HG03039 (cell line): ENCODE measurements at regions not wholly inside any gene's neighbourhood (a gene's known extent, or its start where the extent isn't known, plus 50 kb on each side); places are given as distances from the start of the nearest gene placed in this dataset.

Source experiments
- ATAC-seq: cut with Tn5 transposase; IDR thresholded peaks from one replicate; pipeline ENCODE4 v1.9.1; 2021; ENCODE audit warnings: mild to moderate bottlenecking, moderate library complexity; ENCODE audit not compliant: unreplicated experiment

GRCh38 chr5:146940295-146940694 is 61.7 kb upstream of the PPP2R2B start:
- no peak for ATAC-seq

DNA sequence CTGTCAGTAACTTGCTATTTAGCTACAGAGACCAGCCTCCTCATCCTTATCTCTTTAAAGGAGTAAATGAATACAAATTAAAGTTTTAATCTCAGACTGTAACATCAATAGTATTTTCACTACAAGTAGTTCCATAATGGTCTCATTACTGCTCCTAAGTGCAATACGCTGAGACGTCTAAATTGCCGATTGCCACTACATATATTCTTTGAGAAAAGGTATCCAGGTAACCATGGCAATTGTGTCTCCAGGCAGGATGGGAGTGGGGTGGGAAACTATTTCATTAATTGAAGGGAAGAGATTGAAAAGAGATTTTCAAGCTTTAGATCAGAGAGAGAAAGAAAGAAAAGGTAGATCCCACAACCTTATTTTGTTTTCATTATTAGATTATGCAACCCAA is 65.5 kb upstream of the PPP2R2B start:
- no peak for ATAC-seq

DNA sequence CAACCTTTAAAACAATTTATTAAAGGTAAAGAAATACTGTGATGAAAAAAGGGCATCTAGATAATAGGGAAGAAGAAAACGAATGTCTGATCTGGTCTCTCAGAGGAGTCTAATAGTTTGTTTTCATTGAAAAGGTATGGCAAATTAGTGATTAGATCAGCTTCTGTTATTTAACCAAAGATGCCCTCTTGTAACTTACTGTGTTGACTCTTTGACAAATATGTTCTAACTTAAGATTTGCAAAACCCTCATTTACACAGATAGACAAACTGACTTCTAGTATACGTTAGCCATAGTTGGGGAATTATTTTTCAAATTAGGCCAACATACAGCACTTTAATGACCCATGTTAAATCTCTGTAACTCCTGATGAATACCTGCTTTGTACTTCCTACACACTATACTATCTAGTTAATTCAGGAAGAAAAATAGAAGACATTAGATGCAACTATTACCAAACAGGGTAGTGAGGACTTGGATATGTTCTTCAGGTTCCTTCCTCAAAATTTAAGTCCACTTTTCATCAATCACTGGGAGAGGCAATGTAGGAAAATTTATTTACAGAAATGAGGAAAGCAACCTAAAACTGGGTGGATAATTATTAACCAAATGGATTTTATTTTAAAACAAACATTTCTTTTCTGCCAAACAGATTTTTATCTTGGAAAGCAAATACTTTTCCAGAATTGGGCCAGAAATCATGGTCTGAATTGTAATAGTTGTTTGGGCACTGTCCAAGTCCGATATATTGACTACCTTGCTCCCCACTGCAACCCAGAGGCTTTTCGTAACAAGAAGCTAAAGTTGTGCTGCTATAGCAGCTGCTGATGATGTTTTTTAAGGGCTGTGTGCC is 66.4 kb upstream of the PPP2R2B start:
- no peak for ATAC-seq

GRCh38 chr5:146945617-146946084 is 67.1 kb upstream of the PPP2R2B start:
- ATAC-seq, result no peak

DNA sequence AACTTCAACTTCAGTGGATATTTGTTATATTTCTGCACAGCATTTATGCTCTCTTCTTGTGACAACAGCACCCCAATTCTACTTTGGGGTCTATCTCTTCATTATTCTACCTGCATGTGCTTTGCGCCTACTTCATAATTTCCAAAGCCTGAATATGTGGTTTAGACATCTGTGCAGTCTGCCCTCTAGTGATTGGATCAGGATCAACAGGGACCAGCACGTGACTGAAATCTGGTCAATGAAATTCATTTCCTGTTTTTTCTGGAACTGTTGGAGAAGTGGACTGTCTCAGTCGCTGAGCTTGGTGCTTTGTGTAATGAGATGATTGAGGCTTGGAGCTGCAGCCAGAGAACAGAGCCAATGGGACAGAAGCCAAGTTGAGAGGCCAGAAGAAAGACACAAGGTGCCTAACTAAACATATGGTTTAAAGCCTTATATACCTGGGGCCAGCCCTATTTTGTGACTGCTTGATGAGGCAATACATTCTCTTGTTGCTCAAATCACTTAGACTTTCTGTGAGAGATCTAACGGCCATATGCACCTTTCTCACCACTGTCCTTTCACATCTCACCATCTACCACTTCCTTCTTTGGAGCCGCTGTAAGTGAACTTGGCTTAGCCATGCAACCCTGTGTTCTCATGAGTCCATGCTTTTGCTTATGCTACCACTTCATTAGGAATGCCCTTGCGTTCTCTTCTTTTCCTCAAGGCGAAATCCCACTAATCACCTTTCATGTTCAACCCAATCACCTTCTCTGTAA is 68.8 kb upstream of the PPP2R2B start:
- no peak for ATAC-seq

DNA sequence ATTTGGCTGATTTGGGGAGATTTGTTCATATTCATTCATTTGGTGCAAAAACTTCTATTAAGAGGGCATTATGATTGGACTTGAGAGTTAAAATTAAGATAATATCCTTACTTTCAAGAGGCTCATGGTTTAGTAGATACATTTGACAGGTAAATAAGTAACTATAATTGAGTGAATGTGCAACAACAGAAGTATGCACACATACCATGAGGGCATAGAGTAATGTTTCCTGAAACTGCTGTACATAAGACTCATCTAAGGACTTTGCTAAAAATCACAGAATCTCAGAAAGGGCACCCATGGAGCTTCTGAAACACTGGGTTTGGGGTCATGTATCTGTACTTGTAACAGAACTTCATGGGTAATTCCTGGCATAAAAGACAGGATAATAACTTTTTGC is 70.1 kb upstream of the PPP2R2B start:
- ATAC-seq, result no peak

DNA sequence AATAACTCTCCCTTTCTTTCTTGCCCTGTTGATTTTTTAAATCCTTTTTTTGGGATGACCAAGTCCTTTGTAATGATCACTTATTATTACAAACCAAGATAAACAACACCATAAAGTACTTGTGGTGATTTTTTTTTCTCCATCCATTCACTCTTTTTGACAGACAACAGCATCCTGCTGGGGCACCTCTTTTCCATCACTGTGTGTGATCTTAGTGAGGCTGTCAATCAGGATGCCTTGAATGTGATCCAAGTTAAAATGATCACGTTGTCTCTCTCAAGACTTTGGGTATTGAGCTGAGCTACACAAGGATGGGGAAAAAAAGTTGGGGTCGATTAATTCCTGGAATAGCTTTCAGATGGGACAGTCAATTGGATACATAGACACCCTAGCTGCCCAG is 73.6 kb upstream of the PPP2R2B start:
- ATAC-seq, result no peak

- ATAC-seq, result no peak
Measured at GRCh38 chr5:146956217-146956616, 77.7 kb upstream of the PPP2R2B start.

GRCh38 chr5:146959360-146959759 is 80.8 kb upstream of the PPP2R2B start:
- ATAC-seq, result no peak

DNA sequence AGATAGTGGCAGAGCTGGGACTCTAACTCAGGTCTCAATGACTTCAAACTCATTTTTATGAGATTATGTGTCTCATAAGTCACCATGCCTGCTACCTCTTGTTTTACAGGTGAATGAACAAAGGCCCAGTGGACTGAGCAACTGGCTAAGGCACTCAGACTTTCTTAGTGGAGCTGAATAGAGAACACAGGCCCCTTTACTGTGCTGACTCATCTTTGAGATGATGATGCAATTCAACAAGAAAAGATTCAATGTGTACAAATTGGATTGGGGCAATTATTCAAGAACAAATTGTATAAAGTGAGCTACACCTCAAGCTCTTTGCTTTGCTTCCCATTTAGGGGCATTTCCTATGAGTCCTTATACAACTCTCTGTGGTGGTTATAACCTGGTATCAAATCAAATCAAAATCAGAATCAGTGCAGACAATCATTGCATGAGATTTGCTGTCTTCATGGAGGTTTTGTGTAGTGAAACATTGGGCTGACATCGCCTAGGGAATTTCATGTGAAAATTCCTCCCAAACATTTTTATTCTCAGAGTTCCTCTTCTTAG is 84.3 kb upstream of the PPP2R2B start:
- ATAC-seq, result no peak

DNA sequence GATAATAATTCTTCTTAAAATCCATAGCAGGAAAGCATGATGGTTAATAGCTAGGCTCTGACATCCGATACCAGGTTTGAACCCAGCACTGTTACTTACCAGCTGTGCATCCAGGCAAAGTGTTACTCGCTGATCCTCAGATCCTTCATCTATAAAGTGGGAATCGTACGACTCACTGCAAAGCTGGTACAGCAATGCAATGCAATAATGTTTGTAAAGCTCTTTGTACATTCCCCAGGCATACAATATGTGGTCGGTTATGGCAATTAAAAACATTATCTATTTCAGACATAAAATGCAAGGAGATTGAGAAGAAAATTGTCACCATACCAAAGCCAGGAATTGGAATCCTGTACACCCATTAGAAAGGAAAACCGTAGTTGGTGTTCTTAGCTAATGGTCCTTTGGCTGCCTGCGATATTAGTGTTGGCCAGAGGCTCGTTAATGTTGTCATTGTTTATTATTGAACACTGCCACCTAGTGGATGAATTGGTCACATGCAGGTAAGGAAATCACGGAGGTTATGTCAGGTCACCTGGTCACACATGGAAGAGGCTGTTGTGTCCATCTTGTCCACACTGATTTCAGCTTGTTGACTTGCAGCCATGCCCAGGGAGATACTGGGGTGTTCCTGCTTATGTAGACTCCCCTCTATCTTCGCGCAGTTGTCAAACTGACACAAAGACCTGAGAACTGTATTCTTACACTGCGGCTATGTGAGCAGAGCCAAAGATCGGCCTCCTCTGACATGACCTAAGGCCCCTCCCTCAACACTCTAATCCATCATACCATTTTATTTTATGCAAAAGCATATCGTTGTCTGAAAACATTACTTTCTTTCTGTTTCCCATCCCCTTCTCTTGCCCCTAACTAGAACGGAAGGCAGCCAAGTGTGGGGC is 87.5 kb upstream of the PPP2R2B start:
- ATAC-seq, result peak; percentile 90

GRCh38 chr5:146967646-146968045 is 89.1 kb upstream of the PPP2R2B start:
- ATAC-seq, result no peak

- ATAC-seq, result no peak
Measured at GRCh38 chr5:146971401-146971800, 92.8 kb upstream of the PPP2R2B start.

DNA sequence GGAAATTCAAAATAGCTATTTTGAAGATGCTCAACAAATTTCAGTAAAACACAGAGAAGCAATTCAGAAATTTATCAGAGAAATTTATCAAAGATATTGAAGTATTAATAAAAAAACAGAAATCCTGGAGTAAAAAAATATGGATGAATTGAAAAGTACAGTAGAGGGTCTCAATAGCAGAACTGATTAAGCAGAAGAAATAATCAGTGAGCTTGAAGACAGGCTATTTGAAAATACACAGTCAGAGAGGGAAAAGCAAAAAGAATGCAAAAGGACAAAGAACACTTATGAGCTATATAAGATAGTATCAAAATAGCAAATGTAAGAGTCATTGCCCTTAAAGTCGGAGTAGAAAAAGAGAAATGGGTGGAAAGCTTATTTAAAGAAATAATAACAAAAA is 107.9 kb upstream of the PPP2R2B start:
- no peak for ATAC-seq

DNA sequence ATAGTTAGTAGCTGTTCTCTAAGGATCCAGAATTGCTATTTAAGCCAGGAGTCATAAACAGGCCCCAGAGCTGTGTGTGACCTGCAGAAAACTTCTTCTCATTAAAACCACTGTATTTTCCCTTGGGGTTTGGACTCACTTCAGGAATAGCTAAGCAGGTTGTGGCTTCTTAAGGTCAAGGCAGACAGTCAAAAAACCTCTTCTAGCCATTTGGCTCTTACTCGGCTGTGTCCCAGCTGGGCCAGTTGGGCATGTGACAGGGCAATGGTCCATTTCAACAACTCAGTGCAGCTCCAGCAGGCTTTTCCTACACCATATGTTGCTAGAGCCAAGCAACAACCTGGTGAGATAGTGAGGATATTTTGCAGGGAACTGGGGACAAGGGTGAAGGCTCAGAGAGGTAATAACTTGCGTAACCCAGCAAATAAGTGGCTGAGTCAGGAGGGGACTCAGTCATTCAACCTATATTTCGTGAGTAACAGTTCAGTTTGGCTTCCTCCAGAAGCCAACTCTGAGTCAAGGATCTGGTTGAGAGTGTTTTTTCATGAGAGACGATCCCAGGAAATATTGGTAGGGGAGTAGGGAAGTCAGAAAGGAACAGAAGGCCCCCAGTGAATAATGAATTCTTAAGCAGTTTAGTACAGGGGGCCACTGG is 115.4 kb upstream of the PPP2R2B start:
- ATAC-seq, result no peak

DNA sequence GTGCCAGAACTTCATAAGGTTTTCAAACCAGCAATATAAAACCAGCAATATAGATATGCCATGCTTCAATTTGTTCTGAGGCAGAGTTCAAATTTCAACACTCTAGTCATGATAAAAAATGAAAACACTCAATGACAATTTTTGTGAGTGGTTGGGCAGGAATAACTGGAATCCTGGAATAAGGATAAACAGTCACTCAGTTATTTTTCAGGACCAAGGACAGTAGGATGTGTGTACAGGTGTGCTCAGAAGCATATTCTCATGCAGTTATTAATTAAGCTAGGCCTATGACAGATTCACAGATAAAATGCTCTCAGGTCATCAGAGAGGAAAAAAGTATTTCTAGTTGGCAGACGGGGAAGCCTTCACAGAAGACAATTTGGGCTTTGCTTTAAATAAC is 117.3 kb upstream of the PPP2R2B start:
- no peak for ATAC-seq

DNA sequence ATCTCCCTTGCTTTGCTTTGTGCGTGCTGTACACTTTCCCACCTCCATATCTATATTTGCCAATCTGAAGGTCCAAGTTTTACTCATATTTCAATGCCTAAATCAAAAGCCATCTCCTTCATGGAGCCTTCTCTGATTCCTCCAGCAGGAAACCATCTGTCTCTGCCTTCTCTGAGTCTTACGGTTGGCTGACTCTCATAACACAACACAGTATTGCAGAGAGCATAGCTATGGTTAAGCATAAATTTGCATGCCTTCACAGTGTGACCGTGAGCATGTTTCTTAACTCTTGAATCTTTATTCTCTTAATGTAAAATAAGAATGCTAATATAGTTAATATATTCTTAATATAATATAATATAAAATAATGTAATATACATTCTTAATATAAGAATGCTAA is 136.8 kb upstream of the PPP2R2B start:
- no peak for ATAC-seq

GRCh38 chr5:147017191-147017590 is 138.6 kb upstream of the PPP2R2B start:
- no peak for ATAC-seq

- no peak for ATAC-seq
Measured at GRCh38 chr5:147017621-147018020, 139.1 kb upstream of the PPP2R2B start.

GRCh38 chr5:147018812-147019211 is 140.3 kb upstream of the PPP2R2B start:
- ATAC-seq, result no peak
